GM12864 (cell line): ENCODE measurements at regions not wholly inside any gene's neighbourhood (a gene's known extent, or its start where the extent isn't known, plus 50 kb on each side); places are given as distances from the start of the nearest gene placed in this dataset.

ENCODE experiments used
- DNase-seq: peaks from one replicate; pipeline ENCODE4 v3.0.0-alpha.2; 2011; ENCODE audit warnings: low read depth
- H3K4me3 ChIP-seq: 2 replicates; pipeline ENCODE4 v1.5.1; 2011; ENCODE audit warnings: mild to moderate bottlenecking, low read depth, low read length, control low read depth
- CTCF ChIP-seq: IDR thresholded peaks from 2 replicates; pipeline ENCODE4 v1.5.1; 2011; ENCODE audit warnings: low read depth, mild to moderate bottlenecking, moderate library complexity, low read length, control low read depth, inconsistent platforms; ENCODE audit errors: missing control alignments

- no peak overlapping the region for H3K4me3 ChIP-seq
- no peak for DNase-seq
- TF ChIP-seq CTCF: no peak
Observed at GRCh38 chr10:76686201-76686600, 951.4 kb downstream of the KCNMA1 start.

DNA sequence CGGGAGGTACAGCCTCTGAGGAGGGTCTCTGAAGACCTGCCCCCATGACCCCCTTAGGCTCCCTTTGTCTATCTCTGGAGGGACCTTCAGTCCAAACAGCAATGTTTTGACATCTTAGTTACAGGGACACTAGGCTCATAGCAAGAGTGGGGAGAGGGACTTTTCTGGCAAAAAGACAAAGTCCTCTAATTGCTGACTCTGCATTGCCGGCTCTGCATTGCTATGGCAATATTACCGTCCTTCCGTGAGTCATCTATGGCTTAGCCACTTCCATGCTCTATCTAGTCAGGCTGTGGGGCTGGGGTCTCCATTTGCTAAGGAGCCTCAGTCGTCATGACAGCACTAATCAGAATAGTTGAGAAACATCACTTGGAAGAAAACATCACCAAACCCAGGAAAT, 952.6 kb downstream of the KCNMA1 start:
- H3K4me3 ChIP-seq: no peak overlapping the region
- DNase-seq: no peak
- no peak for TF ChIP-seq CTCF

GRCh38 chr10:76681153-76681552, 956.5 kb downstream of the KCNMA1 start:
- no peak overlapping the region for H3K4me3 ChIP-seq
- no peak for TF ChIP-seq CTCF
- DNase-seq: no peak

DNA sequence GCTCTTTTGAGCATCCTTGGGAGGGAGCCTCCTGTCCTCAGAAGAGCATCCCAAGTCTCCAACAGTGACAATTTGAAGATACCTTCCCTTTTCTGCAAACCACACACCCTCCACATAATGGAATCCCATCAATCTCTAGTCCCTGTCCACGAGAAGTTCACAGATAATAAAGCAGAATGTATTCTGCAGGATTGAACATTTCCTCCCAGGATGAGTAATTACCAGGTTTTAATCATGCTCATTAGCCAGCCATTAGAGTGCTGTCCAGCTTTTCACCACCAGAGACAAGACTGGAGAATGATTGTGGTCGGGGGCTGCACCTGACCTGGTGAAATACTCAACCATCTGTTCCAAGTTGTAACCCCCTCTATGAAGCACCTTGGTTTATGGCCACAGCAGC, 958.6 kb downstream of the KCNMA1 start:
- no peak for TF ChIP-seq CTCF
- DNase-seq: no peak
- no peak overlapping the region for H3K4me3 ChIP-seq

DNA sequence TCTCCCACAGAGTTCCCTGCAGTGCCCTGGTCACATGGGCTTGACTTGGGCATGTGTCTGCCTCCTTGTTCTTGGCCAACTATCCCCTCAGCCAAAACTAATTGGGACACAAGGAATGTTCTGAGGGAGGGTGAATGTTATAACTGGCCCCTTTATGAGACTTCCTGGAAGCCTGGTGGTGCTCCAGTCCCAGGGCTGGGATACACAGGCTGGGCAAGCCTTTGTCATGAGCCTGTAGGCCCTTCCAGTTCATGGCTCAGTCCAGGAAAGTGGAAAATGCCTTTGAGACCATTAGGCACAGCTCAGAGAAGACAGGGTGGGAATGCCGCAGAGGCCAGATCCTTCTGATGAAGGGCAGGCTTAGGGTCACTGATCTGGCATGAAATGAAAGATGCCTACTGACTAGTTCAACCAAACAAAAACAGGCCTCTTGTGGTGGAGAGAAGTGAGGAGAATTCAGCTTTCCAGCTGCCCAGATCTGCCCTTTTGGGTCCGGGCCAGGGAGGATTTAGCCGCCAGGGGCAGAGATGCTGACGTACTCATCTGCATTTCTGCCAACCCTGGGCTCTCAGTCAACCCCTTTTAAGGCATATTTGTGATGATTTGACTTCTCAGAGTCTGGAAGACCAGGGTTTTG, 961.5 kb downstream of the KCNMA1 start:
- DNase-seq: no peak
- no peak for TF ChIP-seq CTCF
- H3K4me3 ChIP-seq: no peak overlapping the region

DNA sequence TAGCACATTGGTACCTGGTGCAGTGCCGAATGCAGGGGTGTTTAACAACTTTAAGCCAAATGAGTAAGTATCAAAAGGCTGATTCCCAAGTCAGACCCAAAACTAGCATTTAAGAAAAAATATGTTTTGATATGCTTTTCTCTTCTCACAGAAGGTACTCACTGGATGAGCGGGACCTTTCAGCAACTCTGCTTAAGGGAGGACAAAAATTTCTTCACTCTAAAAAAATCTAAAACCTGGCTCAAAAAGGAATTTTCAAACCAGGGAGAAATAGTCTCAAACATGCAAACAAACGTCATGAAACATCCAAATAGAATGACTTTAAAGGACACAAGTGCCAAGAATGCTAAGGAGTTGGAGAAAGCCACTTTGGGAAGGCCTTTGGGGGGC, 962.1 kb downstream of the KCNMA1 start:
- H3K4me3 ChIP-seq: no peak overlapping the region
- TF ChIP-seq CTCF: no peak
- no peak for DNase-seq
